ENCODE measurements at regions not wholly inside any gene's neighbourhood (a gene's known extent, or its start where the extent isn't known, plus 50 kb on each side); places are given as distances from the start of the nearest gene placed in this dataset.

- TF ChIP-seq, protein P1, sequence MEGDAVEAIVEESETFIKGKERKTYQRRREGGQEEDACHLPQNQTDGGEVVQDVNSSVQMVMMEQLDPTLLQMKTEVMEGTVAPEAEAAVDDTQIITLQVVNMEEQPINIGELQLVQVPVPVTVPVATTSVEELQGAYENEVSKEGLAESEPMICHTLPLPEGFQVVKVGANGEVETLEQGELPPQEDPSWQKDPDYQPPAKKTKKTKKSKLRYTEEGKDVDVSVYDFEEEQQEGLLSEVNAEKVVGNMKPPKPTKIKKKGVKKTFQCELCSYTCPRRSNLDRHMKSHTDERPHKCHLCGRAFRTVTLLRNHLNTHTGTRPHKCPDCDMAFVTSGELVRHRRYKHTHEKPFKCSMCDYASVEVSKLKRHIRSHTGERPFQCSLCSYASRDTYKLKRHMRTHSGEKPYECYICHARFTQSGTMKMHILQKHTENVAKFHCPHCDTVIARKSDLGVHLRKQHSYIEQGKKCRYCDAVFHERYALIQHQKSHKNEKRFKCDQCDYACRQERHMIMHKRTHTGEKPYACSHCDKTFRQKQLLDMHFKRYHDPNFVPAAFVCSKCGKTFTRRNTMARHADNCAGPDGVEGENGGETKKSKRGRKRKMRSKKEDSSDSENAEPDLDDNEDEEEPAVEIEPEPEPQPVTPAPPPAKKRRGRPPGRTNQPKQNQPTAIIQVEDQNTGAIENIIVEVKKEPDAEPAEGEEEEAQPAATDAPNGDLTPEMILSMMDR (IDR thresholded peaks at IDR 0.05), result no peak
- no peak for TF ChIP-seq POLR2A (IDR thresholded peaks at IDR 0.05)
Measured at GRCh38 chrX:64792598-64793337, 183.5 kb downstream of the ZC4H2 start.
